Sigmoid colon (tissue), 6 donors: ENCODE measurements at regions not wholly inside any gene's neighbourhood (a gene's known extent, or its start where the extent isn't known, plus 50 kb on each side); places are given as distances from the start of the nearest gene placed in this dataset.

Source experiments
- DNase-seq: peaks from one replicate; pipeline ENCODE4 v3.0.0-alpha.2; 2019
- H3K27ac ChIP-seq, 4 donors: fragments of 200-600 bp; sonication (generic); one replicate each; pipeline ENCODE4 v1.5.1; 2016 to 2019; ENCODE audit warnings: mild to moderate bottlenecking in 1 of 4
- H3K27me3 ChIP-seq, 3 donors: fragments of 200-600 bp; sonication (generic); one replicate each; pipeline ENCODE4 v1.5.1; 2019; ENCODE audit warnings: mild to moderate bottlenecking in 1 of 3
- H3K36me3 ChIP-seq, 4 donors: fragments of 200-600 bp; sonication (generic); one replicate each; pipeline ENCODE4 v1.5.1; 2016 to 2019
- H3K4me1 ChIP-seq, 4 donors: fragments of 200-600 bp; sonication (generic); one replicate each; pipeline ENCODE4 v1.5.1; 2017 to 2019
- H3K4me3 ChIP-seq, 4 donors: fragments of 200-600 bp; sonication (generic); one replicate each; pipeline ENCODE4 v1.5.1; 2017 to 2019; ENCODE audit warnings: mild to moderate bottlenecking in 2 of 4, moderate library complexity in 1 of 4
- H3K9me3 ChIP-seq, 4 donors: fragments of 200-600 bp in 3 of 4; sonication (generic) in 3 of 4; one replicate each; pipeline versions ENCODE4 v1.5.1 to v1.6.1; 2013 to 2019
- EP300 ChIP-seq, 4 donors: sonication (generic); formaldehyde crosslinking; IDR thresholded peaks; one replicate each; pipeline ENCODE4 v1.6.1; 2017; ENCODE audit warnings: antibody characterized with exemption in 4 of 4
- POLR2A ChIP-seq, 2 donors: fragments of 450-650 bp; IDR thresholded peaks; one replicate each; pipeline ENCODE4 v1.6.1; 2016; ENCODE audit warnings: antibody characterized with exemption in 2 of 2, mild to moderate bottlenecking in 2 of 2, moderate library complexity in 2 of 2
- POLR2AphosphoS5 ChIP-seq, 4 donors: sonication (generic); formaldehyde crosslinking; IDR thresholded peaks; one replicate each; pipeline ENCODE4 v1.6.1; 2017; ENCODE audit warnings: antibody characterized with exemption in 4 of 4
- WGBS, 2 donors: extraction: QIAGEN DNeasy Blood & Tissue Kit; methylation state at CpG; one replicate each; pipeline ENCODE4 v1.1.7; 2013; 5-methylcytosine and 5-hydroxymethylcytosine counted together
- intact Hi-C: fragments of 100-400 bp; cut with DNase I; formaldehyde crosslinking; loops from one replicate; pipeline ENCODE4 v1.15.1; 2023
- TF ChIP-seq, protein P1 (sequence below), 4 experiments: fragments of 450-650 bp in 3 of 4; fragments of 200-600 bp in 1 of 4; IDR thresholded peaks; one replicate each; pipeline ENCODE4 v1.5.1; 2016 to 2019; ENCODE audit warnings: antibody characterized with exemption in 4 of 4, mild to moderate bottlenecking in 3 of 4, moderate library complexity in 2 of 4
- donor health status: healthy with polysubstance abuse.
- donor health status: healthy.

DNA sequence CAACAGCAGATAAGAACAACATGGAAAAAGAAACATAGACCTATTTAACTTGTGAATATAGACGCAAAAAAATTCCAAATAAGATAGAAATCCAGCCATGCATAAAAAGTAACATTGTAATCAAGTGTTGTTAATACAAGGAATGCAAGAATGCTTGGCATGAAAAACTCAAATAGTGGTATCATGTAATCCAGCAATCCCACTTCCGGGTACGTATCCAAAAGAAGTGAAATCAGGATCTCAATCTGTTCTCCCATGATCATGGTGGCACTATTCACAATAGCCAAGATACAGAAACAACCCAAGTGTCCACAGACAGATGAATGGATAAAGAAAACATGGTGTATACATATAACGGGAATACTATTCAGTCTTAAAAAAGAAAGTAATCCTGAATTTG is 437.4 kb downstream of the ARHGEF28 start:
- WGBS, 2 donors: 80 to 94% methylated on average over 4 of the region's 4 CpGs
- H3K27ac ChIP-seq: no peak overlapping the region
- H3K4me3 ChIP-seq: no peak overlapping the region
- no peaks in the 10 kb centered on the region for H3K27me3 ChIP-seq
- DNase-seq: no peak
- peaks cover 0 to 10% (median 6%) of the 10 kb centered on the region in 4 donors for H3K4me1 ChIP-seq
- intact Hi-C loops: no loop called here
- no peaks in the 10 kb centered on the region for H3K9me3 ChIP-seq
- no peaks in the 10 kb centered on the region for H3K36me3 ChIP-seq
- TF ChIP-seq POLR2A (IDR thresholded peaks at IDR 0.05) (no peak), EP300 (IDR thresholded peaks at IDR 0.05) (no peak), POLR2AphosphoS5 (IDR thresholded peaks at IDR 0.05) (no peak)
- TF ChIP-seq, protein P1, sequence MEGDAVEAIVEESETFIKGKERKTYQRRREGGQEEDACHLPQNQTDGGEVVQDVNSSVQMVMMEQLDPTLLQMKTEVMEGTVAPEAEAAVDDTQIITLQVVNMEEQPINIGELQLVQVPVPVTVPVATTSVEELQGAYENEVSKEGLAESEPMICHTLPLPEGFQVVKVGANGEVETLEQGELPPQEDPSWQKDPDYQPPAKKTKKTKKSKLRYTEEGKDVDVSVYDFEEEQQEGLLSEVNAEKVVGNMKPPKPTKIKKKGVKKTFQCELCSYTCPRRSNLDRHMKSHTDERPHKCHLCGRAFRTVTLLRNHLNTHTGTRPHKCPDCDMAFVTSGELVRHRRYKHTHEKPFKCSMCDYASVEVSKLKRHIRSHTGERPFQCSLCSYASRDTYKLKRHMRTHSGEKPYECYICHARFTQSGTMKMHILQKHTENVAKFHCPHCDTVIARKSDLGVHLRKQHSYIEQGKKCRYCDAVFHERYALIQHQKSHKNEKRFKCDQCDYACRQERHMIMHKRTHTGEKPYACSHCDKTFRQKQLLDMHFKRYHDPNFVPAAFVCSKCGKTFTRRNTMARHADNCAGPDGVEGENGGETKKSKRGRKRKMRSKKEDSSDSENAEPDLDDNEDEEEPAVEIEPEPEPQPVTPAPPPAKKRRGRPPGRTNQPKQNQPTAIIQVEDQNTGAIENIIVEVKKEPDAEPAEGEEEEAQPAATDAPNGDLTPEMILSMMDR (IDR thresholded peaks at IDR 0.05): no peak

DNA sequence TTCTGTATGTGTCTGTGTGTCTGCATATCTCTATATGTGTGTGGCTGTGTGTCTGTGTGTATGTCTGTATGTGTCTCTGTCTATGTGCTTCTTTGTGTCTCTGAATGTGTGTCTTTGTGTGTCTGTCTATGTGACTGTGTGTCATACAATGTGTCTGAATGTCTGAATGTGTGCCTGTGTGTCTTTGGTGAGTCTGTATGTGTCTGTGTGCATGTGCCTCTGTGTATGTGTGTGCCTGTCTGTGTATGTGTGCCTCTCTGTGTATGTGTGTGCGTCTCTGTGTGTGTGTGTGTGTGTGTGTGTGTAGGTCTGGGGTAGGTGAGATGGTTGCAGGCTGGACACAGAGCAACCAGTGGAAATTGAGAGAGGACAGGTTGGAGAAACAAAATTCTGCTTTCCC is 435.3 kb downstream of the ARHGEF28 start:
- H3K4me1 ChIP-seq: no peaks in the 10 kb centered on the region
- no peak for DNase-seq
- intact Hi-C loops: no loop called here
- no peak overlapping the region for H3K4me3 ChIP-seq
- no peaks in the 10 kb centered on the region for H3K27me3 ChIP-seq
- WGBS, 2 donors: 91 to 92% methylated on average over 1 of the region's 1 CpG
- TF ChIP-seq EP300 (IDR thresholded peaks at IDR 0.05) (no peak), POLR2A (IDR thresholded peaks at IDR 0.05) (no peak), POLR2AphosphoS5 (IDR thresholded peaks at IDR 0.05) (no peak)
- TF ChIP-seq, protein P1 (IDR thresholded peaks at IDR 0.05): no peak
- H3K9me3 ChIP-seq: no peaks in the 10 kb centered on the region
- H3K36me3 ChIP-seq: no peaks in the 10 kb centered on the region
- H3K27ac ChIP-seq: no peak overlapping the region

DNA sequence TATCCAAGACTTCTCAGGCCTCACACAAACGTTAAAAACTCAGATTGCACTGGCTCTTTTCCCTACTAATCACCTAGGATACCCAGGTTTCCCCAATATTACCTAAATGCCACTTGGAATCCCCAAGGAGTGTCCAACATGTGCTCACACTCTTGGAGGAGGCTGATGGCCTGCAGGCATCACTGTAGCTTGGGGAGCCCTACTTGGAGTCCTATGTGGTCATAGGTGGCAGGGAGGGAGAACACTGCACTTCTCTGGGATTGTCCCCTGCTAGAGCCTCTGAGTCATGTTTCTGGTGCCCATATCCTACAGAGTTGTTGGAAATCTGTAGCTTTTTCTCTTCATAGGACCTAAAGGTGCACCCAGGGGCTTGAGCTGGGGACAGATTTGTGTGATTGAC is 433.7 kb downstream of the ARHGEF28 start:
- no peak for TF ChIP-seq EP300 (IDR thresholded peaks at IDR 0.05)
- no peak for TF ChIP-seq POLR2A (IDR thresholded peaks at IDR 0.05)
- TF ChIP-seq POLR2AphosphoS5 (IDR thresholded peaks at IDR 0.05): no peak
- TF ChIP-seq, protein P1 (IDR thresholded peaks at IDR 0.05): no peak
- H3K27ac ChIP-seq: no peak overlapping the region
- H3K4me1 ChIP-seq: no peaks in the 10 kb centered on the region
- 32 to 65% methylated on average over 1 of the region's 1 CpG for WGBS, 2 donors
- intact Hi-C loops: no loop called here
- no peaks in the 10 kb centered on the region for H3K9me3 ChIP-seq
- DNase-seq: no peak
- no peaks in the 10 kb centered on the region for H3K27me3 ChIP-seq
- no peaks in the 10 kb centered on the region for H3K36me3 ChIP-seq
- no peak overlapping the region for H3K4me3 ChIP-seq

DNA sequence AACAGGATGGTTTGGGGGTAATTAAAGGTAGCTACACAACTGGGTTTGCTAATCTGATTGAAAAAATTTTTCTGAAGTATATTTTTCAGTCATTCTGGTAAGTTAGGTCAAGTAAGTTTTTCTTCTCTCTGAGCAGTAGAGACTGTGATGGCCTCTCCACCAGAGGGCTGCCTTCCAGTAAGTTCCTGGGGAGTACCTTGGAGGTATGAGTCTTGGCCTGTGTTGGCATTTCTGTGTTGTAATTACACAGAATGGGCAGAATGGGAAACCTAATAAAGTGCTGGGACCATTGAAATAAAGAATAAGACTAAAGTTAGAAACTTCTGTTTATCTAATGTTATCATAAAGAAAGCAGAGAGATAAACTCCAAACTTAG is 430.8 kb downstream of the ARHGEF28 start:
- Histone ChIP-seq H3K27me3 (no peaks in the 10 kb centered on the region), H3K9me3 (no peaks in the 10 kb centered on the region), H3K36me3 (no peaks in the 10 kb centered on the region), H3K27ac (no peak overlapping the region), H3K4me3 (no peak overlapping the region), H3K4me1 (no peaks in the 10 kb centered on the region)
- intact Hi-C loops: no loop called here
- no peak for DNase-seq
- TF ChIP-seq, protein P1 (IDR thresholded peaks at IDR 0.05): no peak
- no peak for TF ChIP-seq EP300 (IDR thresholded peaks at IDR 0.05)
- no peak for TF ChIP-seq POLR2AphosphoS5 (IDR thresholded peaks at IDR 0.05)
- no peak for TF ChIP-seq POLR2A (IDR thresholded peaks at IDR 0.05)

DNA sequence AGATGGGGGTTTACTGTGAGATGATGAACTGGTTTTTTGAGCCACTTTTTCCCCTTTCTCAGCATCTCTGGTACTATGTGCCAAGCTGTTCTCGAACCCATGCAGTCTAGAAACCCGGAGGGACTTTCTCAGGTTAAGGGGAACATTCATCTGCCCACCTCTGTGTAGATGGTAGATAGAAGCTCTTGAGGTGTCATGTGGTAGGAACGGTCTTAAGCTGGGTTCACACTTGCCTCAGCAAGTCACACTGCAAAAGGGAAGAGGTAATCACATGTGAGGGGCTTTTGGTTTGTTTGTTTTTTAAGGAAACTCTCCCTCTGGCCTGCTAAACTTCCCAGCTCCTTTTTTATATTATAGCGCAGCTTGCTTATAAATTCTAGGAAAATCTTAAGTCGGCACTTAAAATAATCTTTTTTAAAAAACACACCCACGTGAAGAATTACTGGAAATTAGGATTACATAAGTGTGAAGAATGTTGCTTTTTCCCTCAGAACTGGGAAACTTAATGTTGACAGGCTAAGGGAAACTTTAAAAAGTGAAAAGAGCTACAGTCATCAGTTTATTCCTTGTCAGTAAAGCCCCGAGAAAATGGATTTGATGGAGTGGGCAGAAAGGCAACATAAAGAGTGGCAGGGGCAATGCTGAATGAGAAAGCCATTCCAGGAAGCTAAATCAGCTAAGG is 430.3 kb downstream of the ARHGEF28 start:
- intact Hi-C loops: no loop called here

More for the DNA sequence above, 430.3 kb downstream of the ARHGEF28 start:
- no peak for TF ChIP-seq POLR2AphosphoS5 (IDR thresholded peaks at IDR 0.05)
- TF ChIP-seq, protein P1 (IDR thresholded peaks at IDR 0.05): no peak
- TF ChIP-seq POLR2A (IDR thresholded peaks at IDR 0.05): no peak
- TF ChIP-seq EP300 (IDR thresholded peaks at IDR 0.05): no peak
- Histone ChIP-seq H3K27ac (no peak overlapping the region), H3K4me3 (no peak overlapping the region), H3K4me1 (no peaks in the 10 kb centered on the region), H3K27me3 (no peaks in the 10 kb centered on the region), H3K9me3 (no peaks in the 10 kb centered on the region), H3K36me3 (no peaks in the 10 kb centered on the region)
- 69 to 81% methylated on average over 7 of the region's 7 CpGs for WGBS, 2 donors
- no peak for DNase-seq
